ENCODE measurements at regions not wholly inside any gene's neighbourhood (a gene's known extent, or its start where the extent isn't known, plus 50 kb on each side); places are given as distances from the start of the nearest gene placed in this dataset.
A peak's percentile ranks its signal among the peaks of the same experiment; 100 is the strongest.
"Not testable (repeated sequence)": the region's sequence is repeated elsewhere in the genome, so short reads cannot be mapped to it uniquely, and the experiment has no call there.

GRCh38 chr2:176424746-176425145, 155.5 kb downstream of the MTX2 start:
- DNase-seq (ENCODE audit: low spot score) = no peak

- DNase-seq (ENCODE audit: low spot score) = no peak
These were observed 158.3 kb downstream of the MTX2 start for GRCh38 chr2:176427549-176427948.

GRCh38 chr2:176428944-176429469, 159.8 kb downstream of the MTX2 start:
- DNase-seq (ENCODE audit: low spot score) = not testable (repeated sequence)

- DNase-seq (ENCODE audit: low spot score) = no peak
These were observed 163.2 kb downstream of the MTX2 start for GRCh38 chr2:176432434-176432833.

- no peak for DNase-seq (ENCODE audit: low spot score)
These were observed 166.5 kb downstream of the MTX2 start for GRCh38 chr2:176435729-176436128.

- DNase-seq (ENCODE audit: low spot score) = no peak
These were observed 174.7 kb downstream of the MTX2 start for GRCh38 chr2:176443946-176444345.

DNA sequence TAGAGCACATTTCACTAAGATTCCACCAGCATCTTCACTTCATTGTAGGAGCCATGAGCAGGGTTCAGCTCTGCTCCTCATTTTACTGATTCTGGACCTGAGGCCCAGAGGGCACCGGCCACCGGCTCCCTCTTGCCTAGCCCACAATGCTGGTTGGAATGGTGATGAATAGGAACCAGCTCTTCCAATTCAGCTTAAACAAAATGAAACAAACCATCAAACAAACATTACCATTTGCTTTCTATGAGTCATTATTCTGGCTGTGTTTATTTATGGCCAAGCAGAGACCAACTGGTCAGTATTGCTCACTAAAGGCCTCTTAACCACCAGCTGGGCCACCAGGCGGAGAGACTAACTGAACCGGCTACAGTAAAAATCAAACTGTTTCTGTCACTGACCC, 176.7 kb downstream of the MTX2 start:
- no peak for DNase-seq (ENCODE audit: low spot score)

- no peak for DNase-seq (ENCODE audit: low spot score)
These were observed 177.6 kb downstream of the MTX2 start for GRCh38 chr2:176446718-176447414.

DNA sequence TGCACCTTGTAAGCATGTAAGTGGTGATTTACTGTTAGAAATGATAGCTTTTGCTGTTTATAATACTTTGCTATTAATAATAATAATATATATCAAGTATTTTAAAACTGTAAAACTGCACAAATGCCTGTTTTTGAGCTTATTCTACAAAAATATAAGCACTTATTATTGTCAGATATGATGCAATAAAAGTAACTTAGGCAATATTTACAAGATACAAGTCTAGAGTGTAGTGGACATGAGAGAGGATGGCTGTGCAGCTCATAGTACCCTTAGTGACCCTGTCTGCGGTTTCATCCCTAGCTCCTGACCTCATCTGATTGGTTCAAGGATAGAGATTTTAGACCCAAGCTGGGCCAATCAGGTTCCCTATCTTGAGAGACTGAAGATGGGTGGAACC, 178.4 kb downstream of the MTX2 start:
- DNase-seq (ENCODE audit: low spot score) = no peak

DNA sequence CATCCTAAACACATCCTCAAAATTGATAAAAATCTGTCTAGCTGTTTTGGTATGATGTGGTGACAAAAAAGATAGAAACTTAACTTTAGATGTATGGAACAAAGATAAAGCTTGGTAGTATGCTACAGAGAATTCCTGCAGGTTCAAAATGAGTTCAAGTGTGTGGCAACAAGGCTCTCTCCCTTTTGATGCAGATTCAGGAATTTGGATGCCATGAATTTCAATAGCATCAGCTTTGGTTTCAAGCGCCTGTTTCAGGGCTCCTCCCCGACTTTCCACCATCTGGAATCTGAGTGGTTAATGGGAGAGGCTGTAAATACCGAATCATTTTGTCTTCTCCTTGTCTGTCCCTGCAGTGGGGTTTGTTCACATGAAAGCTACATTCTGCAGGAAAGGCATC, 180.6 kb downstream of the MTX2 start:
- DNase-seq (ENCODE audit: low spot score) = no peak

- DNase-seq (ENCODE audit: low spot score) = no peak
These were observed 184.5 kb downstream of the MTX2 start for GRCh38 chr2:176453784-176454183.

DNA sequence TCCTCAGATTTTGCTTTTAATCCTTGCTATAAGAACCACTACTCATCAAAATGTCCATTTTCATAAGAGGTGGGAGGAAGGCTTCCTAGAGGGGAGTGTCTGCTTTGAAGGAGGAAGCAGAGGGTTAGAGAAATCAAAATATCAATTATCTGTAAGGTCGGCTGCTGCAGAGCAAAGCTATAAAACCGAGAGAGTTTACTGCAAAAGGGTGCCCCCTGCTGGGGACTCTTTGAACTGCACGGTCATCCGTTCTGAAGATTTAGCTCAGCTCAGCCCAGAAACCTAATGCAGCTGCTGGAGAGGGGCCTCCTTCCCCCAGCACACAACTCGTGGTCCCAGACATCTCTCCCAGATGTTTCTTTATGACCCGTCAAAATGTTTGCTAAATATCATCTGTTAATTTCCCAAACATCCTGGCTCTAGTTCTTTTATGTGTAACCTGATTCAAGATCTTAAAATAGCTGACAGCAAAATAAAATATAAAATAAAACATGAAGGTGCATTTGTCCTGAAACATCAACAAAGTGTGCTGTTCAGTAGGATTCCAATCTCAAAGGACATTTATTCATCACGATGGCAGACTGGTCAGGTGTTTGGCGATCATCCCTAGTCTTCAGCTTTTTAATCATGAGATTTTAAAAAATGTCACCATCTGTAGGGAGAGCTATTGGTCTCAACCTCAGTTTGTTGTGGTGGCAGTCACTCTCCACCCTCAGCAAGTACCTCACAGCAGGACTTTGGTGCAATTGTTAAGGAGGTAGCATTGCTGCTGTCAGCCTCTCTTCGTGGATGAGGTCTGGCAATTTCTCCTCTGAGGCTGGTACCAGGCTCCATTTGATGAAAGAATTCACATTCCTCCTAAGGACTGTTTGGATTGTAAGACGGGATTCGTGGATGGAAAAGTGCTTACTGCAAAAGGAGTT, 185.9 kb downstream of the MTX2 start:
- peak; percentile 76 for DNase-seq (ENCODE audit: low spot score)

GRCh38 chr2:176455816-176456291, 186.6 kb downstream of the MTX2 start:
- no peak for DNase-seq (ENCODE audit: low spot score)

DNA sequence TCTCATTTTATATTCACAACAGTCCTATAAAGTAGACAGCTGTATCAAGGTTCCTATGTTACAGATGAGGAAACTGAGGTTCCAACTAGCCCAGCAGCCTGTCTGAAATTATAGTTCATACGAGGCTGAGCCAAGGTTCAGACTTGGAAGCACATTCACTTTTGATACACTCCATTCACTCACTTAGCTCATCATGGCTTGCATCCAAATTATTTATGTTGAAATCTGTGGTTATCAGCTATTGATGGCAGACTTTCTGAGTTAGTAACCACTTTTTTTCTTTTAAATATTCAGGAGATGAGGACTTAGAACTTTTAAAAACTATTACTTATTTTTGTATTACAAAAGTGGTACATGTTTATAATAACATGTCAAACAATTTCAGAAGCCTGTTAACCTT, 188.2 kb downstream of the MTX2 start:
- no peak for DNase-seq (ENCODE audit: low spot score)

GRCh38 chr2:176461098-176461808, 192.0 kb downstream of the MTX2 start:
- no peak for DNase-seq (ENCODE audit: low spot score)

- DNase-seq (ENCODE audit: low spot score) = no peak
These were observed 192.8 kb downstream of the MTX2 start for GRCh38 chr2:176461809-176462670.

GRCh38 chr2:176463546-176463945, 194.3 kb downstream of the MTX2 start:
- no peak for DNase-seq (ENCODE audit: low spot score)

DNA sequence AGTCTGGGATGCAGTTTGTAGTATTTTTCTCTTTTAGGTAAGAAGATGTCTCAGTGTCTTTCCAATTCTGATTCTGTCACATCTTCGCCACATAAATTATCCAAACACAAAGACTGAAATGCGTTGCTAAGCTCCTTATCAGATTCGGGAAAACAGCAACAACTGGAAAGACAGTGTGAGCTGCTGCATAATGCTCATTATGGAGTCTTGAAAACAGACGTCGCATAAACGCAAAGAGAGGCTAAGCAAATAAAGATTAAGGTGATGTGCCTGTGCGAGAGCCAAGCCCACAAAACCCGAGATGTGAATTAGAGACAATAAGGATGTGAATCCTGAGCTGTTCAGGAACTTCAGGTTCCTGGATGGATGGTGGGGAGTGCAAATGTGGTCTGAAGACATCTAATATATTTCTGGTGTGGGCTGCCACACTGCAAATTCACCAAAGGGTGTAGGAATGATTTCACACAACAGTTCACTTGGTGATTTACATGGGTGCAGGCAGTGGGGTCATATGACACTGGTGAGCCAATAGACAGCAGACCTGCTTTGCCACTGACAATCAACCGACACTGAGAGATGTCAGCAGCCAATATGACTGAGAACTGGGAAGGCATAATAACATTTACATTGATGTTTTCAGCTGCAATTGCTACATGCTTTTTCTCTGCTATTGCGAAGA, 195.8 kb downstream of the MTX2 start:
- DNase-seq (ENCODE audit: low spot score) = no peak

GRCh38 chr2:176466918-176467452, 197.7 kb downstream of the MTX2 start:
- no peak for DNase-seq (ENCODE audit: low spot score)

GRCh38 chr2:176467595-176467994, 198.4 kb downstream of the MTX2 start:
- DNase-seq (ENCODE audit: low spot score) = no peak
